GM12878 (cell line): ENCODE measurements at regions not wholly inside any gene's neighbourhood (a gene's known extent, or its start where the extent isn't known, plus 50 kb on each side); places are given as distances from the start of the nearest gene placed in this dataset.

Experiments used
- CHD1 ChIP-seq: IDR thresholded peaks from 2 replicates; pipeline ENCODE4 v1.6.1; 2012; ENCODE audit warnings: low read depth, low read length, improper control_type of control experiment
- EED ChIP-seq: sonication (generic); IDR thresholded peaks from 2 replicates; pipeline ENCODE4 v1.6.1; 2016; ENCODE audit warnings: antibody characterized with exemption, low read depth
- GATAD2B ChIP-seq: fragments of 450-650 bp; conservative IDR thresholded peaks from 2 replicates; pipeline ENCODE4 v1.6.1; 2017; ENCODE audit warnings: low read depth, mild to moderate bottlenecking, moderate library complexity
- IKZF2 ChIP-seq, 2 experiments: fragments of 450-650 bp; IDR thresholded peaks; 2 replicates each; pipeline ENCODE4 v1.6.1; 2017; ENCODE audit warnings: mild to moderate bottlenecking in 2 of 2, moderate library complexity in 2 of 2
- IRF4 ChIP-seq: IDR thresholded peaks from 2 replicates; pipeline ENCODE4 v1.6.1; 2011; ENCODE audit warnings: low read depth, low read length
- JUNB ChIP-seq: IDR thresholded peaks from 2 replicates; pipeline ENCODE4 v1.6.1; 2016; ENCODE audit warnings: antibody characterized with exemption, mild to moderate bottlenecking
- KAT2A ChIP-seq: conservative IDR thresholded peaks from 2 replicates; pipeline ENCODE4 v1.6.1; 2011; ENCODE audit warnings: low read depth, low read length; ENCODE audit not compliant: control insufficient read depth
- KDM1A ChIP-seq: fragments of 200-600 bp; sonication (generic); IDR thresholded peaks from 2 replicates; pipeline ENCODE4 v1.6.1; 2016; ENCODE audit warnings: borderline replicate concordance
- KLF5 ChIP-seq: fragments of 450-650 bp; IDR thresholded peaks from 2 replicates; pipeline ENCODE4 v1.6.1; 2014; ENCODE audit warnings: mild to moderate bottlenecking; ENCODE audit not compliant: partially characterized antibody
- MEF2A ChIP-seq: IDR thresholded peaks from 2 replicates; pipeline ENCODE4 v1.6.1; 2011; ENCODE audit warnings: low read depth, mild to moderate bottlenecking, low read length, moderate library complexity; ENCODE audit not compliant: insufficient read depth
- MEF2B ChIP-seq: fragments of 450-650 bp; IDR thresholded peaks from 2 replicates; pipeline ENCODE4 v1.6.1; 2018; ENCODE audit warnings: mild to moderate bottlenecking, moderate library complexity; ENCODE audit not compliant: partially characterized antibody, poor library complexity, severe bottlenecking
- NFYA ChIP-seq: IDR thresholded peaks from 2 replicates; pipeline ENCODE4 v1.6.1; 2011; ENCODE audit warnings: low read depth, mild to moderate bottlenecking, low read length, improper control_type of control experiment, borderline replicate concordance
- PAX8 ChIP-seq: fragments of 450-650 bp; IDR thresholded peaks from 2 replicates; pipeline ENCODE4 v1.6.1; 2017; ENCODE audit warnings: mild to moderate bottlenecking, moderate library complexity
- PML ChIP-seq: IDR thresholded peaks from 2 replicates; pipeline ENCODE4 v1.6.1; 2012; ENCODE audit warnings: low read length, inconsistent platforms
- RUNX3 ChIP-seq: IDR thresholded peaks from 2 replicates; pipeline ENCODE4 v1.6.1; 2012; ENCODE audit warnings: low read length, inconsistent platforms
- SMAD5 ChIP-seq: IDR thresholded peaks from 2 replicates; pipeline ENCODE4 v1.6.1; 2016; ENCODE audit warnings: antibody characterized with exemption, low read depth
- SPI1 ChIP-seq: IDR thresholded peaks from 2 replicates; pipeline ENCODE4 v1.6.1; 2011; ENCODE audit warnings: low read depth, mild to moderate bottlenecking, low read length, moderate library complexity, borderline replicate concordance; ENCODE audit not compliant: insufficient read depth
- SREBF1 ChIP-seq: IDR thresholded peaks from 2 replicates; pipeline ENCODE4 v1.6.1; 2012; ENCODE audit warnings: mild to moderate bottlenecking, low read length
- SREBF2 ChIP-seq: IDR thresholded peaks from 2 replicates; pipeline ENCODE4 v1.6.1; 2012; ENCODE audit warnings: mild to moderate bottlenecking, low read length
- SRF ChIP-seq, 2 experiments: IDR thresholded peaks; 2 replicates each; pipeline ENCODE4 v1.6.1; 2011; ENCODE audit warnings: low read depth in 2 of 2, low read length in 2 of 2, mild to moderate bottlenecking in 1 of 2, moderate library complexity in 1 of 2
- SUZ12 ChIP-seq: fragments of 200-600 bp; sonication (generic); IDR thresholded peaks from one replicate; pipeline ENCODE4 v1.6.1; 2018; ENCODE audit warnings: antibody characterized with exemption, mild to moderate bottlenecking; ENCODE audit not compliant: unreplicated experiment
- TCF12 ChIP-seq: IDR thresholded peaks from 2 replicates; pipeline ENCODE4 v1.6.1; 2011; ENCODE audit warnings: low read depth, mild to moderate bottlenecking, low read length
- USF2 ChIP-seq: IDR thresholded peaks from 2 replicates; pipeline ENCODE4 v1.6.1; 2011; ENCODE audit warnings: low read depth, low read length, improper control_type of control experiment, borderline replicate concordance
- ZNF384 ChIP-seq: IDR thresholded peaks from 2 replicates; pipeline ENCODE4 v1.6.1; 2012; ENCODE audit warnings: low read depth, mild to moderate bottlenecking, low read length, improper control_type of control experiment, borderline replicate concordance
- TF ChIP-seq, protein P1 (sequence below): fragments of 450-650 bp; IDR thresholded peaks from 2 replicates; pipeline ENCODE4 v1.6.1; 2017; ENCODE audit warnings: borderline replicate concordance
- TF ChIP-seq, protein P2 (sequence below): fragments of 450-650 bp; formaldehyde crosslinking; IDR thresholded peaks from 2 replicates; pipeline ENCODE4 v1.4.0; 2020; ENCODE audit warnings: mild to moderate bottlenecking, moderate library complexity
- TF ChIP-seq, protein P3 (sequence below): IDR thresholded peaks from 2 replicates; pipeline ENCODE4 v1.6.1; 2011; ENCODE audit warnings: low read depth, mild to moderate bottlenecking, low read length, moderate library complexity, borderline replicate concordance; ENCODE audit errors: extremely low read depth

DNA sequence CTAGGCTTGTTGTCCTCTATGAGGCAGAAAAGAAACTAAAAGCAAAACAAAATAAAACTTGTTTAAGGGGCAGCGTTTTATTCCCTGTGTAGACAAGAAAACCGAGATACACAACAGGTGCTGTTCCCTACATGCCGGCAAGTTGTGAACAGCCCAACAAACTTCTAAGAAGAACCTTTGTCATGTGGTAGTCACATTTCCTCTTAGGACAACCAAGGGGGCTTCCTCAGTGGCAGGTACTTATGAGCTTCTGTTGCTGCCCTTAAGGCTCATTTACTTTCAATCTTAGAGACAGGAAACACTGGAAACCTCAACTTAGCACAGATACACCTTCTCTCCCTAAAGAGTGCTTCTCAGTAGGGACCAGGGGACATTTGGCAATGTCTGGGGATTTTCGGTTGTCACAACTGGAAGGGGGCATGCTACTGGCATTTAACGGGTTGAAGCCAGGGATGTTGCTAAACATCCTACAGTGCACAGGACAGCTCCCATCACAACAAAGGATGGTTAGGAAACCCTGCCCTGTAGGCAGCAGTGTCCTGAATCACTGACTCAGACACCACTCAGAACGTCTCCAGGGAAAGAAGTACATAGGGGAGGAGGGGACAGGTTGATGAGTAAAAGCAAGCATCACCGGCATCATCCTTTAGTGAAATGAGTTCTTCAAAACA lies 111.0 kb downstream of the ASB9 start (continued):
- TF ChIP-seq SPI1 (peak; percentile 20; the same call in 1 of the 2 replicates), KLF5 (no peak), KDM1A (no peak), SREBF1 (no peak), TCF12 (0 out of 2 replicates have a peak, but pooled peaks have one; percentile 8), GATAD2B (no peak), SRF (IDR thresholded peaks at IDR 0.05; ENCODE audit: low read depth in 2 of 2, low read length in 2 of 2) (no peak), IRF4 (0 out of 2 replicates have a peak, but pooled peaks have one; percentile 8), IKZF2 (IDR thresholded peaks at IDR 0.05) (peak; percentile 40 to 54; a peak in 3 of 4 replicates), JUNB (peak; percentile 61), RUNX3 (peak; percentile 21; the same call in 1 of the 2 replicates), USF2 (no peak), PML (no peak), SREBF2 (no peak), SUZ12 (no peak), ZNF384 (no peak), SMAD5 (no peak), PAX8 (no peak), MEF2B (peak; percentile 48), KAT2A (no peak), MEF2A (no peak), EED (no peak; the same call in 1 of the 2 replicates), CHD1 (no peak), NFYA (no peak)
- TF ChIP-seq, protein P1, sequence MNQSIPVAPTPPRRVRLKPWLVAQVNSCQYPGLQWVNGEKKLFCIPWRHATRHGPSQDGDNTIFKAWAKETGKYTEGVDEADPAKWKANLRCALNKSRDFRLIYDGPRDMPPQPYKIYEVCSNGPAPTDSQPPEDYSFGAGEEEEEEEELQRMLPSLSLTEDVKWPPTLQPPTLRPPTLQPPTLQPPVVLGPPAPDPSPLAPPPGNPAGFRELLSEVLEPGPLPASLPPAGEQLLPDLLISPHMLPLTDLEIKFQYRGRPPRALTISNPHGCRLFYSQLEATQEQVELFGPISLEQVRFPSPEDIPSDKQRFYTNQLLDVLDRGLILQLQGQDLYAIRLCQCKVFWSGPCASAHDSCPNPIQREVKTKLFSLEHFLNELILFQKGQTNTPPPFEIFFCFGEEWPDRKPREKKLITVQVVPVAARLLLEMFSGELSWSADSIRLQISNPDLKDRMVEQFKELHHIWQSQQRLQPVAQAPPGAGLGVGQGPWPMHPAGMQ, result no peak
- TF ChIP-seq, protein P2, sequence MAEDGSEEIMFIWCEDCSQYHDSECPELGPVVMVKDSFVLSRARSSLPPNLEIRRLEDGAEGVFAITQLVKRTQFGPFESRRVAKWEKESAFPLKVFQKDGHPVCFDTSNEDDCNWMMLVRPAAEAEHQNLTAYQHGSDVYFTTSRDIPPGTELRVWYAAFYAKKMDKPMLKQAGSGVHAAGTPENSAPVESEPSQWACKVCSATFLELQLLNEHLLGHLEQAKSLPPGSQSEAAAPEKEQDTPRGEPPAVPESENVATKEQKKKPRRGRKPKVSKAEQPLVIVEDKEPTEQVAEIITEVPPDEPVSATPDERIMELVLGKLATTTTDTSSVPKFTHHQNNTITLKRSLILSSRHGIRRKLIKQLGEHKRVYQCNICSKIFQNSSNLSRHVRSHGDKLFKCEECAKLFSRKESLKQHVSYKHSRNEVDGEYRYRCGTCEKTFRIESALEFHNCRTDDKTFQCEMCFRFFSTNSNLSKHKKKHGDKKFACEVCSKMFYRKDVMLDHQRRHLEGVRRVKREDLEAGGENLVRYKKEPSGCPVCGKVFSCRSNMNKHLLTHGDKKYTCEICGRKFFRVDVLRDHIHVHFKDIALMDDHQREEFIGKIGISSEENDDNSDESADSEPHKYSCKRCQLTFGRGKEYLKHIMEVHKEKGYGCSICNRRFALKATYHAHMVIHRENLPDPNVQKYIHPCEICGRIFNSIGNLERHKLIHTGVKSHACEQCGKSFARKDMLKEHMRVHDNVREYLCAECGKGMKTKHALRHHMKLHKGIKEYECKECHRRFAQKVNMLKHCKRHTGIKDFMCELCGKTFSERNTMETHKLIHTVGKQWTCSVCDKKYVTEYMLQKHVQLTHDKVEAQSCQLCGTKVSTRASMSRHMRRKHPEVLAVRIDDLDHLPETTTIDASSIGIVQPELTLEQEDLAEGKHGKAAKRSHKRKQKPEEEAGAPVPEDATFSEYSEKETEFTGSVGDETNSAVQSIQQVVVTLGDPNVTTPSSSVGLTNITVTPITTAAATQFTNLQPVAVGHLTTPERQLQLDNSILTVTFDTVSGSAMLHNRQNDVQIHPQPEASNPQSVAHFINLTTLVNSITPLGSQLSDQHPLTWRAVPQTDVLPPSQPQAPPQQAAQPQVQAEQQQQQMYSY (CRISPR knock-in tag), result no peak
- TF ChIP-seq, protein P3, sequence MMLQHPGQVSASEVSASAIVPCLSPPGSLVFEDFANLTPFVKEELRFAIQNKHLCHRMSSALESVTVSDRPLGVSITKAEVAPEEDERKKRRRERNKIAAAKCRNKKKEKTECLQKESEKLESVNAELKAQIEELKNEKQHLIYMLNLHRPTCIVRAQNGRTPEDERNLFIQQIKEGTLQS, result no peak
